IMR-90 (cell line): ENCODE measurements at regions not wholly inside any gene's neighbourhood (a gene's known extent, or its start where the extent isn't known, plus 50 kb on each side); places are given as distances from the start of the nearest gene placed in this dataset.

Experiments used
- ATAC-seq: fragments of 200-7000 bp; cut with Tn5 transposase; 2 replicates; pipeline ENCODE4 v1.9.1; 2020; ENCODE audit warnings: low read depth, mild to moderate bottlenecking, moderate library complexity
- BruUV-seq: library from RNA; stranded (reverse); fragments of 400-500 nt; replicated peaks from 2 replicates; lab custom pipeline; 2021; lab: Mats Ljungman, UMichigan
- CTCF ChIA-PET: fragments of 300-600 bp; formaldehyde crosslinking; extraction: SDS; loops from one replicate; lab custom pipeline; 2021; ENCODE audit warnings: antibody characterized with exemption; lab: Yijun Ruan, JAX
- POLR2A ChIA-PET: fragments of 300-600 bp; sonication (Branson Sonifier 250); formaldehyde crosslinking; loops from one replicate; lab custom pipeline; 2022; ENCODE audit warnings: antibody characterized with exemption; ENCODE audit not compliant: unreplicated experiment; lab: Charles Lee
- DNase-seq: peaks from one replicate; pipeline ENCODE4 v3.0.0; 2013
- H2AFZ ChIP-seq: replicated peaks from 2 replicates; pipeline ENCODE3; 2013; ENCODE audit warnings: low read length, mild to moderate bottlenecking; ENCODE audit not compliant: poor library complexity
- H2AK5ac ChIP-seq: 2 replicates; pipeline ENCODE4 v1.6.1; 2013; ENCODE audit warnings: low read depth, low read length, inconsistent platforms
- H2AK9ac ChIP-seq: replicated peaks from 2 replicates; pipeline ENCODE3; 2013; ENCODE audit warnings: mild to moderate bottlenecking, low read depth, low read length, moderate library complexity; ENCODE audit not compliant: poor library complexity
- H2BK120ac ChIP-seq: 2 replicates; pipeline ENCODE4 v1.6.1; 2013; ENCODE audit warnings: low read depth, low read length, inconsistent platforms
- H2BK15ac ChIP-seq: 3 replicates; pipeline ENCODE4 v1.6.1; 2013; ENCODE audit warnings: low read depth, low read length, inconsistent platforms
- H2BK20ac ChIP-seq: 2 replicates; pipeline ENCODE4 v1.6.1; 2013; ENCODE audit warnings: low read depth, mild to moderate bottlenecking, inconsistent platforms, low read length, moderate library complexity
- H2BK5ac ChIP-seq: 2 replicates; pipeline ENCODE4 v1.6.1; 2013; ENCODE audit warnings: mild to moderate bottlenecking, low read depth, low read length, inconsistent platforms; ENCODE audit not compliant: poor library complexity, severe bottlenecking
- H3K14ac ChIP-seq: replicated peaks from 2 replicates; pipeline ENCODE4 v1.6.1; 2013; ENCODE audit warnings: low read depth, low read length, inconsistent platforms
- H3K18ac ChIP-seq: 2 replicates; pipeline ENCODE4 v1.6.1; 2013; ENCODE audit warnings: low read depth, low read length, control low read depth
- H3K23ac ChIP-seq: 2 replicates; pipeline ENCODE4 v1.6.1; 2013; ENCODE audit warnings: low read depth, low read length, inconsistent platforms
- H3K27ac ChIP-seq: 2 replicates; pipeline ENCODE4 v1.5.1; 2013; ENCODE audit warnings: mild to moderate bottlenecking, control low read depth, low read length; ENCODE audit not compliant: insufficient read depth
- H3K27me3 ChIP-seq: 2 replicates; pipeline ENCODE4 v1.6.1; 2013; ENCODE audit warnings: low read length; ENCODE audit not compliant: control insufficient read depth, insufficient read depth
- H3K36me3 ChIP-seq: 2 replicates; pipeline ENCODE4 v1.6.1; 2013; ENCODE audit warnings: low read length, mixed read lengths; ENCODE audit not compliant: control insufficient read depth, insufficient read depth
- H3K4ac ChIP-seq: 2 replicates; pipeline ENCODE4 v1.6.1; 2013; ENCODE audit warnings: low read depth, low read length, inconsistent platforms
- H3K4me1 ChIP-seq: 2 replicates; pipeline ENCODE4 v1.6.1; 2013; ENCODE audit warnings: low read length, mixed read lengths; ENCODE audit not compliant: control insufficient read depth, insufficient read depth
- H3K4me2 ChIP-seq: 2 replicates; pipeline ENCODE4 v1.6.1; 2013; ENCODE audit warnings: low read depth, mild to moderate bottlenecking, control low read depth, low read length, moderate library complexity
- H3K4me3 ChIP-seq: 2 replicates; pipeline ENCODE4 v1.5.1; 2013; ENCODE audit warnings: low read depth, mild to moderate bottlenecking, control low read depth, low read length, moderate library complexity; ENCODE audit not compliant: insufficient read depth
- H3K56ac ChIP-seq: 2 replicates; pipeline ENCODE4 v1.6.1; 2013; ENCODE audit warnings: low read length, inconsistent platforms; ENCODE audit not compliant: insufficient read depth; ENCODE audit errors: extremely low read depth
- H3K79me1 ChIP-seq, 2 experiments: 2 replicates each; pipeline ENCODE4 v1.6.1; 2013; ENCODE audit warnings: low read length in 2 of 2, inconsistent platforms in 1 of 2, low read depth in 1 of 2
- H3K9ac ChIP-seq: 2 replicates; pipeline ENCODE4 v1.6.1; 2013; ENCODE audit warnings: low read depth, low read length, control low read depth
- H3K9me1 ChIP-seq: 2 replicates; pipeline ENCODE4 v1.6.1; 2013; ENCODE audit warnings: low read length, inconsistent platforms; ENCODE audit not compliant: insufficient read depth
- H3K9me3 ChIP-seq: 2 replicates; pipeline ENCODE4 v1.6.1; 2013; ENCODE audit warnings: low read length; ENCODE audit not compliant: control insufficient read depth, insufficient read depth
- H4K20me1 ChIP-seq: 2 replicates; pipeline ENCODE4 v1.6.1; 2013; ENCODE audit warnings: low read length, inconsistent platforms; ENCODE audit not compliant: insufficient read depth
- H4K5ac ChIP-seq: 2 replicates; pipeline ENCODE4 v1.6.1; 2013; ENCODE audit warnings: mild to moderate bottlenecking, low read depth, low read length, control low read depth
- H4K8ac ChIP-seq, 2 experiments: 2 replicates each; pipeline ENCODE4 v1.6.1; 2013; ENCODE audit warnings: low read depth in 2 of 2, low read length in 2 of 2, control low read depth in 1 of 2, inconsistent platforms in 1 of 2
- H4K91ac ChIP-seq: 2 replicates; pipeline ENCODE4 v1.6.1; 2013; ENCODE audit warnings: low read depth, low read length, inconsistent platforms; ENCODE audit not compliant: insufficient read depth
- BHLHE40 ChIP-seq: fragments of 150-350 bp; IDR thresholded peaks from 2 replicates; pipeline ENCODE4 v1.6.1; 2016; ENCODE audit warnings: mild to moderate bottlenecking, low read depth, low read length
- CEBPB ChIP-seq: IDR thresholded peaks from 2 replicates; pipeline ENCODE4 v1.6.1; 2012; ENCODE audit warnings: low read depth, low read length, improper control_type of control experiment
- FOS ChIP-seq: fragments of 150-350 bp; IDR thresholded peaks from 2 replicates; pipeline ENCODE4 v1.6.1; 2016; ENCODE audit warnings: low read depth, low read length
- MAFK ChIP-seq: IDR thresholded peaks from 2 replicates; pipeline ENCODE4 v1.6.1; 2012; ENCODE audit warnings: low read depth, low read length, improper control_type of control experiment
- MAZ ChIP-seq: IDR thresholded peaks from 2 replicates; pipeline ENCODE4 v1.6.1; 2012; ENCODE audit warnings: low read depth, mild to moderate bottlenecking, low read length, improper control_type of control experiment, moderate library complexity, borderline replicate concordance
- MXI1 ChIP-seq: IDR thresholded peaks from 2 replicates; pipeline ENCODE4 v1.6.1; 2012; ENCODE audit warnings: low read depth, mild to moderate bottlenecking, low read length, moderate library complexity, borderline replicate concordance
- NFE2L2 ChIP-seq: fragments of 150-350 bp; IDR thresholded peaks from 2 replicates; pipeline ENCODE4 v1.6.1; 2016; ENCODE audit warnings: low read depth, mild to moderate bottlenecking, low read length
- POLR2A ChIP-seq: IDR thresholded peaks from 2 replicates; pipeline ENCODE4 v1.6.1; 2012; ENCODE audit warnings: mild to moderate bottlenecking, low read depth, low read length
- RAD21 ChIP-seq: IDR thresholded peaks from 2 replicates; pipeline ENCODE4 v1.6.1; 2012; ENCODE audit warnings: low read length, improper control_type of control experiment
- SMC3 ChIP-seq: fragments of 150-350 bp; IDR thresholded peaks from 2 replicates; pipeline ENCODE4 v1.6.1; 2016; ENCODE audit warnings: low read depth, mild to moderate bottlenecking, antibody characterized with exemption, low read length, moderate library complexity
- dilution Hi-C: fragments of 300-500 bp; cut with HindIII; formaldehyde crosslinking; loops from one replicate; pipeline ENCODE4 v1.14.3; 2018; ENCODE audit warnings: low sequenced_read_pairs; ENCODE audit not compliant: unreplicated experiment
- in situ Hi-C: fragments of 300-500 bp; cut with MboI; formaldehyde crosslinking; loops from 3 replicates; pipeline ENCODE4 v1.14.3; 2019; ENCODE audit warnings: low sequenced_read_pairs, inconsistent platforms, mixed read lengths
- intact Hi-C: fragments of 100-400 bp; cut with micrococcal nuclease; formaldehyde crosslinking; loops from 2 replicates; pipeline ENCODE4 v1.10.0; 2022
- TF ChIP-seq, protein P1 (sequence below): fragments of 150-350 bp; IDR thresholded peaks from 2 replicates; pipeline ENCODE4 v1.6.1; 2017; ENCODE audit warnings: mild to moderate bottlenecking, antibody characterized with exemption, low read length, low read depth
- TF ChIP-seq, protein P2 (sequence below): conservative IDR thresholded peaks from 2 replicates; pipeline ENCODE4 v1.5.1; 2012; ENCODE audit warnings: mild to moderate bottlenecking, low read depth, low read length, improper control_type of control experiment

DNA sequence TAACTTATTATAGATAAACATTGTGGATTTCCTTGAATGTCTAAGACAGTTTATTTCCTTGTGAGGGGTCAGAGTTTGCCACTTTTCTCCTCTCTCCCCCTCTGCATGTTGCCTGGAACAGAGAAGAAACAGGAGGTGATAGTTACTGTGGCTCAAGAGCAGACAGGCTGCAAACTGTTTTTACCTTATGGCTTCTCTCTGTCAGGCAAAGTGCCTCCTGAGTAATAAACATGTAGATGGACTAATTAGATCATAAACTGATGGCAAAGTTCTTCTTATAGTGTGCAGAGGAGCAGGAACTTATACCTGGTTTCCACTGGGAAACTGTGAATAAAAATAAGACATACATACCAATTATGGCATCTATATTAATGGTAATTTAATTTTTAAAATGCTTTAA is 133.1 kb upstream of the CDH12 start:
- Histone ChIP-seq H2AK9ac (no peak overlapping the region), H2AFZ (no peak overlapping the region), H3K14ac (no peak overlapping the region), H3K4ac (no peak overlapping the region), H3K4me2 (no peak overlapping the region), H3K23ac (no peak overlapping the region), H2BK20ac (no peak overlapping the region), H2AK5ac (no peak overlapping the region), H3K9me3 (peaks cover 6% of the 10 kb centered on the region), H3K27me3 (no peaks in the 10 kb centered on the region), H2BK15ac (no peak overlapping the region), H2BK5ac (no peak overlapping the region), H3K4me1 (no peaks in the 10 kb centered on the region), H3K9ac (no peak overlapping the region), H3K36me3 (no peaks in the 10 kb centered on the region), H3K56ac (no peak overlapping the region), H3K27ac (no peak overlapping the region), H2BK120ac (no peak overlapping the region), H3K18ac (no peak overlapping the region), H4K5ac (no peak overlapping the region), H3K9me1 (no peaks in the 10 kb centered on the region), H4K20me1 (no peaks in the 10 kb centered on the region), H3K79me1 (no peaks in the 10 kb centered on the region), H4K8ac (no peak overlapping the region), H4K91ac (no peak overlapping the region), H3K4me3 (no peak overlapping the region)
- in situ Hi-C loops (no loop called here), dilution Hi-C loops (no loop called here), intact Hi-C loops (no loop called here)
- no TSS peak for BruUV-seq
- POLR2A ChIA-PET = no interaction called here
- DNase-seq (no peak), ATAC-seq (no peak)
- CTCF ChIA-PET = no interaction called here
- TF ChIP-seq MAFK = no peak
- TF ChIP-seq SMC3 = no peak
- no peak for TF ChIP-seq CEBPB
- TF ChIP-seq FOS = no peak
- TF ChIP-seq BHLHE40 = no peak
- TF ChIP-seq, protein P1, sequence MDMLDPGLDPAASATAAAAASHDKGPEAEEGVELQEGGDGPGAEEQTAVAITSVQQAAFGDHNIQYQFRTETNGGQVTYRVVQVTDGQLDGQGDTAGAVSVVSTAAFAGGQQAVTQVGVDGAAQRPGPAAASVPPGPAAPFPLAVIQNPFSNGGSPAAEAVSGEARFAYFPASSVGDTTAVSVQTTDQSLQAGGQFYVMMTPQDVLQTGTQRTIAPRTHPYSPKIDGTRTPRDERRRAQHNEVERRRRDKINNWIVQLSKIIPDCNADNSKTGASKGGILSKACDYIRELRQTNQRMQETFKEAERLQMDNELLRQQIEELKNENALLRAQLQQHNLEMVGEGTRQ = no peak
- no peak for TF ChIP-seq MAZ
- TF ChIP-seq RAD21 = no peak
- TF ChIP-seq POLR2A = no peak
- no peak for TF ChIP-seq MXI1
- TF ChIP-seq, protein P2, sequence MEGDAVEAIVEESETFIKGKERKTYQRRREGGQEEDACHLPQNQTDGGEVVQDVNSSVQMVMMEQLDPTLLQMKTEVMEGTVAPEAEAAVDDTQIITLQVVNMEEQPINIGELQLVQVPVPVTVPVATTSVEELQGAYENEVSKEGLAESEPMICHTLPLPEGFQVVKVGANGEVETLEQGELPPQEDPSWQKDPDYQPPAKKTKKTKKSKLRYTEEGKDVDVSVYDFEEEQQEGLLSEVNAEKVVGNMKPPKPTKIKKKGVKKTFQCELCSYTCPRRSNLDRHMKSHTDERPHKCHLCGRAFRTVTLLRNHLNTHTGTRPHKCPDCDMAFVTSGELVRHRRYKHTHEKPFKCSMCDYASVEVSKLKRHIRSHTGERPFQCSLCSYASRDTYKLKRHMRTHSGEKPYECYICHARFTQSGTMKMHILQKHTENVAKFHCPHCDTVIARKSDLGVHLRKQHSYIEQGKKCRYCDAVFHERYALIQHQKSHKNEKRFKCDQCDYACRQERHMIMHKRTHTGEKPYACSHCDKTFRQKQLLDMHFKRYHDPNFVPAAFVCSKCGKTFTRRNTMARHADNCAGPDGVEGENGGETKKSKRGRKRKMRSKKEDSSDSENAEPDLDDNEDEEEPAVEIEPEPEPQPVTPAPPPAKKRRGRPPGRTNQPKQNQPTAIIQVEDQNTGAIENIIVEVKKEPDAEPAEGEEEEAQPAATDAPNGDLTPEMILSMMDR = no peak
- TF ChIP-seq NFE2L2 = no peak
